Heart left ventricle (tissue), 13 donors: ENCODE measurements at regions not wholly inside any gene's neighbourhood (a gene's known extent, or its start where the extent isn't known, plus 50 kb on each side); places are given as distances from the start of the nearest gene placed in this dataset.

Experiments
- POLR2A ChIP-seq, 2 donors: fragments of 450-650 bp; IDR thresholded peaks; one replicate each; pipeline ENCODE4 v1.6.1; 2017; ENCODE audit warnings: antibody characterized with exemption in 2 of 2, mild to moderate bottlenecking in 2 of 2, moderate library complexity in 2 of 2
- TF ChIP-seq, protein P1 (sequence below), 12 donors: fragments of 200-600 bp; sonication (generic) in 4 of 12; IDR thresholded peaks; one replicate each; pipeline versions ENCODE4 v1.5.0 to v1.8.0; 2018 to 2022; ENCODE audit warnings: antibody characterized with exemption in 12 of 12, mild to moderate bottlenecking in 5 of 12
- donor health status: ischemic (EF 13 %, LVEDD 7.1; RV severe dilation, severe dysfunction).
- donor health status: DM: no; HTN: yes; CAD: no.
- donor health status: DM: no; HTN: no; CAD: no.
- donor health status: ischemic (EF 25% LVEDD 6.9; RV normal size, moderate dysfunction).
- donor health status: ischemic (EF 25% LVEDD 5.7; RV mildly dilated, moderate dysfunction).
- donor health status: ischemic (EF 35%, LVEDD 5.7; RV mildly dilated, moderate dysfunction).
- donor health status: nonischemic (EF 11% LVEDD 7.7; RV severe dilation, severe dysfunction).
- donor health status: DM: yes; HTN: yes; CAD: no.
- donor health status: PGD.
- donor health status: ischemic (EF 29% LVEDD 5.4; RV normal size, mild dysfunction).
- donor health status: nonischemic (EF 23%, LVEDD 6.1; RV moderate dilation, normal function).

DNA sequence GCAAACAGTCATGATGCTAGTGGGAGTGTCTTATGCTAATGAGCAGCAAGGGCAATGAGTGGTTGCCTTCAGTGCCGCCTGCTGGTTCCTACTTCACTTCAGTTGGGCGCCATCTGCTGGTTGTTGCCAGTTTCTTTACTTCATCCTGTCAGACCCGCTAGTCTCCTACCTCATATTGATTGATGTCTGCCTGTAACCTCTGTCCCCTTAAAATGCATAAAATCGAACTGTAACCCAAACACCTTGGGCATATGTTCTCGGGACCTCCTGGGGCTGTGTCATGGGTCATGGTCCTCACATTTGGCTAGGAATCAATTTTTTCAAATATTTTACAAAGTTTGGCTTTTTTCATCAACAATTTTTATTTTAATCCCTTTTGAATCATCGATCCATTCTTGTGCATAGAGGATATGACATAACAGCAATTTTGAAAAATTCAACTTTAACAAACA, 62.8 kb upstream of the C7orf33 start:
- TF ChIP-seq POLR2A (IDR thresholded peaks at IDR 0.05) = no peak
- TF ChIP-seq, protein P1, sequence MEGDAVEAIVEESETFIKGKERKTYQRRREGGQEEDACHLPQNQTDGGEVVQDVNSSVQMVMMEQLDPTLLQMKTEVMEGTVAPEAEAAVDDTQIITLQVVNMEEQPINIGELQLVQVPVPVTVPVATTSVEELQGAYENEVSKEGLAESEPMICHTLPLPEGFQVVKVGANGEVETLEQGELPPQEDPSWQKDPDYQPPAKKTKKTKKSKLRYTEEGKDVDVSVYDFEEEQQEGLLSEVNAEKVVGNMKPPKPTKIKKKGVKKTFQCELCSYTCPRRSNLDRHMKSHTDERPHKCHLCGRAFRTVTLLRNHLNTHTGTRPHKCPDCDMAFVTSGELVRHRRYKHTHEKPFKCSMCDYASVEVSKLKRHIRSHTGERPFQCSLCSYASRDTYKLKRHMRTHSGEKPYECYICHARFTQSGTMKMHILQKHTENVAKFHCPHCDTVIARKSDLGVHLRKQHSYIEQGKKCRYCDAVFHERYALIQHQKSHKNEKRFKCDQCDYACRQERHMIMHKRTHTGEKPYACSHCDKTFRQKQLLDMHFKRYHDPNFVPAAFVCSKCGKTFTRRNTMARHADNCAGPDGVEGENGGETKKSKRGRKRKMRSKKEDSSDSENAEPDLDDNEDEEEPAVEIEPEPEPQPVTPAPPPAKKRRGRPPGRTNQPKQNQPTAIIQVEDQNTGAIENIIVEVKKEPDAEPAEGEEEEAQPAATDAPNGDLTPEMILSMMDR (IDR thresholded peaks at IDR 0.05) = peak; percentile 46 to 78 (median 58)
